Caco-2 (cell line): ENCODE measurements at regions not wholly inside any gene's neighbourhood (a gene's known extent, or its start where the extent isn't known, plus 50 kb on each side); places are given as distances from the start of the nearest gene placed in this dataset.
A peak's percentile ranks its signal among the peaks of the same experiment; 100 is the strongest.
"Not testable (repeated sequence)": the region's sequence is repeated elsewhere in the genome, so short reads cannot be mapped to it uniquely, and the experiment has no call there.

Source experiments
- BruUV-seq: library from RNA; stranded (reverse); fragments of 400-500 nt; replicated peaks from 2 replicates; lab custom pipeline; 2021; lab: Mats Ljungman, UMichigan
- CTCF ChIA-PET: fragments of 300-600 bp; sonication (Branson Sonifier 250); formaldehyde crosslinking; loops from one replicate; lab custom pipeline; 2022; ENCODE audit warnings: antibody characterized with exemption; lab: Charles Lee
- POLR2A ChIA-PET: fragments of 300-600 bp; sonication (Branson Sonifier 250); formaldehyde crosslinking; loops from one replicate; lab custom pipeline; 2022; ENCODE audit warnings: antibody characterized with exemption; lab: Charles Lee
- DNase-seq, 2 experiments: peaks; one replicate each; pipeline versions ENCODE4 v3.0.0 to v3.0.0-alpha.2; 2020 to 2022
- H3K27me3 ChIP-seq: replicated peaks from 2 replicates; pipeline ENCODE4 v1.6.0; 2011; ENCODE audit warnings: low read length; ENCODE audit not compliant: control insufficient read depth, insufficient read depth
- H3K36me3 ChIP-seq: 2 replicates; pipeline ENCODE4 v1.5.1; 2011; ENCODE audit warnings: low read length; ENCODE audit not compliant: control insufficient read depth, insufficient read depth
- H3K4me1 ChIP-seq: fragments of 250-450 bp; sonication (Bioruptor Pico); 2 replicates; pipeline ENCODE4 v1.5.1; 2020; ENCODE audit warnings: mild to moderate bottlenecking
- H3K4me3 ChIP-seq: 2 replicates; pipeline ENCODE4 v1.5.1; 2011; ENCODE audit warnings: low read depth, mild to moderate bottlenecking, control low read depth, low read length
- H3K9me3 ChIP-seq: fragments of 250-450 bp; sonication (Bioruptor Pico); 2 replicates; pipeline ENCODE4 v1.5.1; 2020; ENCODE audit warnings: mild to moderate bottlenecking, moderate library complexity
- H3K27ac Mint-ChIP-seq: one replicate; pipeline ENCODE4 v1.8.0; 2022; ENCODE audit warnings: mixed read lengths; ENCODE audit not compliant: unreplicated experiment
- H3K27me3 Mint-ChIP-seq: one replicate; pipeline ENCODE4 v1.8.0; 2022; ENCODE audit warnings: mixed read lengths; ENCODE audit not compliant: insufficient read depth, unreplicated experiment
- H3K36me3 Mint-ChIP-seq: one replicate; pipeline ENCODE4 v1.8.0; 2022; ENCODE audit warnings: mild to moderate bottlenecking, mixed read lengths; ENCODE audit not compliant: insufficient read depth, unreplicated experiment
- H3K4me1 Mint-ChIP-seq: one replicate; pipeline ENCODE4 v1.8.0; 2022; ENCODE audit warnings: low read depth, mixed read lengths; ENCODE audit not compliant: unreplicated experiment
- H3K4me3 Mint-ChIP-seq: one replicate; pipeline ENCODE4 v1.8.0; 2022; ENCODE audit warnings: mild to moderate bottlenecking, moderate library complexity, mixed read lengths; ENCODE audit not compliant: unreplicated experiment
- H3K9me3 Mint-ChIP-seq: one replicate; pipeline ENCODE4 v1.8.0; 2022; ENCODE audit warnings: mixed read lengths; ENCODE audit not compliant: unreplicated experiment
- intact Hi-C: fragments of 100-400 bp; cut with micrococcal nuclease; formaldehyde crosslinking; loops from one replicate; pipeline ENCODE4 v1.10.0; 2022; ENCODE audit not compliant: unreplicated experiment
- TF ChIP-seq, protein P1 (sequence below), 2 experiments: fragments of 200-600 bp in 1 of 2; IDR thresholded peaks; 1 replicate in 1 of 2; 2 replicates in 1 of 2; pipeline versions ENCODE4 v1.5.1 to v1.8.0; 2011 to 2022; ENCODE audit warnings: antibody characterized with exemption in 1 of 2, control low read depth in 1 of 2, inconsistent platforms in 1 of 2, low read depth in 1 of 2, low read length in 1 of 2, mild to moderate bottlenecking in 1 of 2, moderate library complexity in 1 of 2; ENCODE audit not compliant: insufficient read depth in 1 of 2, severe bottlenecking in 1 of 2, unreplicated experiment in 1 of 2

DNA sequence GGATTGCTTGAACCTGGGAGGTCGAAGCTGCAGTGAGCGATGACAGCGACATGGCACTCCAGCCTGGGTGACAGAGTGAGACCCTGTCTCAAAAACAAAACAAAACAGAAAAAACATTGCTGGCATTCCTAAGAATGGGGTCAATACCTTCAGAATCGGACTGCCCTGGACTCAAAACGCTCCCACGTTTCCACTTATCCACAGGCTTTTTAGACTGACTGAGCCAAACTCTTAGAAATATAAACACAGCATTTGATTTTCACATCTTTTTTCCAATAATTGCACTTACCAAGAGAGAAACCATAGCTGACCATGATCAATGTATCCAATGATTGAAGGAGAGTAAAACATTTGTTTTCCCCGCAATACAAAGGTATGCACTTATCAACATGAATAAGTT is 59.5 kb upstream of the CUX1 start:
- Histone ChIP-seq H3K4me3 (no peak overlapping the region), H3K27me3 (no peaks in the 10 kb centered on the region), H3K36me3 (no peaks in the 10 kb centered on the region), H3K9me3 (no peaks in the 10 kb centered on the region), H3K4me1 (no peaks in the 10 kb centered on the region)
- no peaks in the 10 kb centered on the region for H3K9me3 Mint-ChIP-seq
- TF ChIP-seq, protein P1, sequence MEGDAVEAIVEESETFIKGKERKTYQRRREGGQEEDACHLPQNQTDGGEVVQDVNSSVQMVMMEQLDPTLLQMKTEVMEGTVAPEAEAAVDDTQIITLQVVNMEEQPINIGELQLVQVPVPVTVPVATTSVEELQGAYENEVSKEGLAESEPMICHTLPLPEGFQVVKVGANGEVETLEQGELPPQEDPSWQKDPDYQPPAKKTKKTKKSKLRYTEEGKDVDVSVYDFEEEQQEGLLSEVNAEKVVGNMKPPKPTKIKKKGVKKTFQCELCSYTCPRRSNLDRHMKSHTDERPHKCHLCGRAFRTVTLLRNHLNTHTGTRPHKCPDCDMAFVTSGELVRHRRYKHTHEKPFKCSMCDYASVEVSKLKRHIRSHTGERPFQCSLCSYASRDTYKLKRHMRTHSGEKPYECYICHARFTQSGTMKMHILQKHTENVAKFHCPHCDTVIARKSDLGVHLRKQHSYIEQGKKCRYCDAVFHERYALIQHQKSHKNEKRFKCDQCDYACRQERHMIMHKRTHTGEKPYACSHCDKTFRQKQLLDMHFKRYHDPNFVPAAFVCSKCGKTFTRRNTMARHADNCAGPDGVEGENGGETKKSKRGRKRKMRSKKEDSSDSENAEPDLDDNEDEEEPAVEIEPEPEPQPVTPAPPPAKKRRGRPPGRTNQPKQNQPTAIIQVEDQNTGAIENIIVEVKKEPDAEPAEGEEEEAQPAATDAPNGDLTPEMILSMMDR (IDR thresholded peaks at IDR 0.05; ENCODE audit: insufficient read depth in 1 of 2, low read depth in 1 of 2, low read length in 1 of 2, severe bottlenecking in 1 of 2, unreplicated experiment in 1 of 2), result no peak
- no TSS peak for BruUV-seq
- H3K36me3 Mint-ChIP-seq, result no peaks in the 10 kb centered on the region
- ChIA-PET POLR2A (no interaction called here), CTCF (interaction anchor here (1.5 kb wide), 1 partner anchor 14 kb away, joined by 3 read pairs; no protein-coding TSS in a partner anchor)
- intact Hi-C loops, result no loop called here
- H3K4me1 Mint-ChIP-seq, result peaks cover 8% of the 10 kb centered on the region
- no peak for DNase-seq
- no peak overlapping the region for H3K27ac Mint-ChIP-seq
- no peak overlapping the region for H3K4me3 Mint-ChIP-seq
- H3K27me3 Mint-ChIP-seq, result no peaks in the 10 kb centered on the region

GRCh38 chr7:101758519-101758918 is 58.9 kb upstream of the CUX1 start:
- H3K36me3 ChIP-seq, H3K4me3 ChIP-seq, H3K27me3 ChIP-seq, DNase-seq, H3K4me3 Mint-ChIP-seq, H3K4me1 ChIP-seq, H3K36me3 Mint-ChIP-seq, H3K27ac Mint-ChIP-seq, H3K4me1 Mint-ChIP-seq, H3K9me3 ChIP-seq, H3K9me3 Mint-ChIP-seq, BruUV-seq, H3K27me3 Mint-ChIP-seq, intact Hi-C loops, POLR2A ChIA-PET: not testable (repeated sequence)
- CTCF ChIA-PET, result interaction anchor here (0.6 to 1.5 kb wide), 2 partner anchors 15 to 637 kb away, joined by 3 read pairs; no protein-coding TSS in a partner anchor

DNA sequence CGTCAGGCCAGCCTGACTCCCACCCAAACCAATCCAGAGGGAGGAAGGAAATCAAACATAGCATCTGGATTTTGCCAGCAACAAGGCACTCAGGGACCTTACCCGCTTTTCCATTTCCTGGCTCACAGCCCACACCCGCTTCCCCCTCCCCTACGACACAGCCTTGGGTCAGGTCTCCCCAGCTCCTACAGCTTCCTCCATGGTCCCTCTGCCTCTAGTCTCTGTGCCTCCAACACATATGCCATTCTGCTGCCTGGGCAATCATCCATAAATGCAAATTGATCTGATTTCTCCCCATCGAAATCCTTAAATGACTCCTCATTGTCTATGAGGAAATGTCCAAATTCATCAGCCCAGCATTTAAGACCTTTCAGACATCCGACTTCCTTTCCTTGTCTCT is 53.2 kb upstream of the CUX1 start:
- Mint-ChIP-seq H3K4me1 (no peaks in the 10 kb centered on the region), H3K4me3 (no peak overlapping the region), H3K36me3 (no peaks in the 10 kb centered on the region), H3K27me3 (no peaks in the 10 kb centered on the region), H3K27ac (peak overlapping the region; percentile 5), H3K9me3 (no peaks in the 10 kb centered on the region)
- no peak for DNase-seq
- TF ChIP-seq, protein P1 (IDR thresholded peaks at IDR 0.05; ENCODE audit: insufficient read depth in 1 of 2, low read depth in 1 of 2, low read length in 1 of 2, severe bottlenecking in 1 of 2, unreplicated experiment in 1 of 2), result no peak
- intact Hi-C loops, result no loop called here
- Histone ChIP-seq H3K4me3 (no peak overlapping the region), H3K27me3 (no peaks in the 10 kb centered on the region), H3K9me3 (no peaks in the 10 kb centered on the region), H3K4me1 (no peaks in the 10 kb centered on the region), H3K36me3 (no peaks in the 10 kb centered on the region)
- ChIA-PET CTCF (no interaction called here), POLR2A (no interaction called here)
- no TSS peak for BruUV-seq
